Ishikawa (cell line): ENCODE measurements at regions not wholly inside any gene's neighbourhood (a gene's known extent, or its start where the extent isn't known, plus 50 kb on each side); places are given as distances from the start of the nearest gene placed in this dataset.

Experiments used
- CEBPB ChIP-seq: IDR thresholded peaks from 2 replicates; pipeline ENCODE4 v1.6.1; 2012
- CREB1 ChIP-seq: IDR thresholded peaks from 2 replicates; pipeline ENCODE4 v1.6.1; 2012; ENCODE audit warnings: low read depth
- EGR1 ChIP-seq: IDR thresholded peaks from 2 replicates; pipeline ENCODE4 v1.6.1; 2012
- EP300 ChIP-seq: IDR thresholded peaks from 2 replicates; pipeline ENCODE4 v1.6.1; 2012; ENCODE audit warnings: borderline replicate concordance
- FOXM1 ChIP-seq: IDR thresholded peaks from 2 replicates; pipeline ENCODE4 v1.6.1; 2012; ENCODE audit warnings: low read depth, borderline replicate concordance
- MAX ChIP-seq: IDR thresholded peaks from 2 replicates; pipeline ENCODE4 v1.6.1; 2012
- RAD21 ChIP-seq: IDR thresholded peaks from 2 replicates; pipeline ENCODE4 v1.6.1; 2012; ENCODE audit warnings: low read depth
- TCF12 ChIP-seq: IDR thresholded peaks from 2 replicates; pipeline ENCODE4 v1.6.1; 2012; ENCODE audit warnings: low read depth
- TEAD4 ChIP-seq: IDR thresholded peaks from 2 replicates; pipeline ENCODE4 v1.6.1; 2012
- YY1 ChIP-seq: IDR thresholded peaks from 2 replicates; pipeline ENCODE4 v1.6.1; 2012; ENCODE audit warnings: low read depth
- TF ChIP-seq, protein P1 (sequence below): IDR thresholded peaks from 2 replicates; pipeline ENCODE4 v1.6.1; 2012; ENCODE audit warnings: low read depth, mild to moderate bottlenecking

- TF ChIP-seq CEBPB (no peak), EP300 (no peak), CREB1 (no peak), EGR1 (no peak), RAD21 (no peak), FOXM1 (no peak), TCF12 (no peak), TEAD4 (no peak), MAX (no peak), YY1 (no peak)
- TF ChIP-seq, protein P1, sequence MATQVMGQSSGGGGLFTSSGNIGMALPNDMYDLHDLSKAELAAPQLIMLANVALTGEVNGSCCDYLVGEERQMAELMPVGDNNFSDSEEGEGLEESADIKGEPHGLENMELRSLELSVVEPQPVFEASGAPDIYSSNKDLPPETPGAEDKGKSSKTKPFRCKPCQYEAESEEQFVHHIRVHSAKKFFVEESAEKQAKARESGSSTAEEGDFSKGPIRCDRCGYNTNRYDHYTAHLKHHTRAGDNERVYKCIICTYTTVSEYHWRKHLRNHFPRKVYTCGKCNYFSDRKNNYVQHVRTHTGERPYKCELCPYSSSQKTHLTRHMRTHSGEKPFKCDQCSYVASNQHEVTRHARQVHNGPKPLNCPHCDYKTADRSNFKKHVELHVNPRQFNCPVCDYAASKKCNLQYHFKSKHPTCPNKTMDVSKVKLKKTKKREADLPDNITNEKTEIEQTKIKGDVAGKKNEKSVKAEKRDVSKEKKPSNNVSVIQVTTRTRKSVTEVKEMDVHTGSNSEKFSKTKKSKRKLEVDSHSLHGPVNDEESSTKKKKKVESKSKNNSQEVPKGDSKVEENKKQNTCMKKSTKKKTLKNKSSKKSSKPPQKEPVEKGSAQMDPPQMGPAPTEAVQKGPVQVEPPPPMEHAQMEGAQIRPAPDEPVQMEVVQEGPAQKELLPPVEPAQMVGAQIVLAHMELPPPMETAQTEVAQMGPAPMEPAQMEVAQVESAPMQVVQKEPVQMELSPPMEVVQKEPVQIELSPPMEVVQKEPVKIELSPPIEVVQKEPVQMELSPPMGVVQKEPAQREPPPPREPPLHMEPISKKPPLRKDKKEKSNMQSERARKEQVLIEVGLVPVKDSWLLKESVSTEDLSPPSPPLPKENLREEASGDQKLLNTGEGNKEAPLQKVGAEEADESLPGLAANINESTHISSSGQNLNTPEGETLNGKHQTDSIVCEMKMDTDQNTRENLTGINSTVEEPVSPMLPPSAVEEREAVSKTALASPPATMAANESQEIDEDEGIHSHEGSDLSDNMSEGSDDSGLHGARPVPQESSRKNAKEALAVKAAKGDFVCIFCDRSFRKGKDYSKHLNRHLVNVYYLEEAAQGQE: no peak
These were observed 147.1 kb downstream of the KIF26A start for GRCh38 chr14:104285508-104285840.
